ENCODE measurements at regions not wholly inside any gene's neighbourhood (a gene's known extent, or its start where the extent isn't known, plus 50 kb on each side); places are given as distances from the start of the nearest gene placed in this dataset.
A peak's percentile ranks its signal among the peaks of the same experiment; 100 is the strongest.

- TF ChIP-seq KIAA2018 (CRISPR knock-in tag; IDR thresholded peaks at IDR 0.05; ENCODE audit: borderline replicate concordance) (no peak), AHR (CRISPR knock-in tag; IDR thresholded peaks at IDR 0.05) (no peak), FOXP4 (CRISPR knock-in tag; IDR thresholded peaks at IDR 0.05) (peak; percentile 20; the same call in 1 of the 2 replicates), ZEB1 (IDR thresholded peaks at IDR 0.05; ENCODE audit: insufficient replicate concordance, low read depth) (no peak), ZC3H13 (CRISPR knock-in tag; IDR thresholded peaks at IDR 0.05) (no peak), ZNF260 (CRISPR knock-in tag; IDR thresholded peaks at IDR 0.05; ENCODE audit: borderline replicate concordance, low read depth) (no peak), ZNF878 (CRISPR knock-in tag; IDR thresholded peaks at IDR 0.05) (no peak), GLI4 (CRISPR knock-in tag; IDR thresholded peaks at IDR 0.05; ENCODE audit: borderline replicate concordance) (no peak), SIX4 (CRISPR knock-in tag; IDR thresholded peaks at IDR 0.05) (no peak), ZBTB3 (CRISPR knock-in tag; IDR thresholded peaks at IDR 0.05; ENCODE audit: borderline replicate concordance, low read depth) (no peak), BRCA1 (CRISPR knock-in tag; IDR thresholded peaks at IDR 0.05) (no peak), NFE2L2 (IDR thresholded peaks at IDR 0.05; ENCODE audit: low read length) (no peak), TBX2 (CRISPR knock-in tag; IDR thresholded peaks at IDR 0.05; ENCODE audit: borderline replicate concordance) (no peak), E2F2 (CRISPR knock-in tag; IDR thresholded peaks at IDR 0.05; ENCODE audit: borderline replicate concordance) (no peak), NAIF1 (CRISPR knock-in tag; IDR thresholded peaks at IDR 0.05; ENCODE audit: borderline replicate concordance) (no peak), ZSCAN30 (CRISPR knock-in tag; IDR thresholded peaks at IDR 0.05) (no peak)
These were observed 105.7 kb downstream of the SYF2 start (continued) for GRCh38 chr1:25126562-25126961.

Data from HepG2 (cell line).